Ureter (tissue), 1 donor: ENCODE measurements at regions not wholly inside any gene's neighbourhood (a gene's known extent, or its start where the extent isn't known, plus 50 kb on each side); places are given as distances from the start of the nearest gene placed in this dataset.
"Not testable (repeated sequence)": the region's sequence is repeated elsewhere in the genome, so short reads cannot be mapped to it uniquely, and the experiment has no call there.

Experiments used
- DNase-seq: peaks from one replicate; pipeline ENCODE4 v3.0.0-alpha.2; 2020; ENCODE audit warnings: low spot score
- donor health status: DM: yes; HTN: yes; CAD: no.

DNA sequence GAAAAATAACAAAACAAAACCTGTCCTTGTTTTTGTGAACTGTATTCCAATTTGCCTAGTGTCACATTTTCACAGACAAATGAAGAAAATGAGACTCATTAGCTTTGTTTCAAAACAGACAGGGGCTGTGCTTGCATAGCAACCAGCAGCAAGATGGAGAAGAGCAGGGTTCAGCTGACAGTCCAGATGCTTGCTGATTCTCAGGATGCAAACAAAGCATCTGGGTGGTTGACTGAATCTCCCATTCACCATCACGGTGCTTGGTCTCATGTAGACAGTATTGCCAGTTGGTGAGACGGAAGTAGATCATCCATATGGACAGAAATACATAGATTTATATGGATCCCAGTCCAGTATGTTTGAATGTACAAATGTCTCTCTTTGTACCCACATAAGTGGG, 326.8 kb downstream of the CCDC85A start:
- no peak for DNase-seq

GRCh38 chr2:56515399-56515798, 331.6 kb downstream of the CCDC85A start:
- no peak for DNase-seq

- no peak for DNase-seq
Observed at GRCh38 chr2:56519806-56520205, 336.0 kb downstream of the CCDC85A start.

- no peak for DNase-seq
Observed at GRCh38 chr2:56522605-56523089, 338.9 kb downstream of the CCDC85A start.

DNA sequence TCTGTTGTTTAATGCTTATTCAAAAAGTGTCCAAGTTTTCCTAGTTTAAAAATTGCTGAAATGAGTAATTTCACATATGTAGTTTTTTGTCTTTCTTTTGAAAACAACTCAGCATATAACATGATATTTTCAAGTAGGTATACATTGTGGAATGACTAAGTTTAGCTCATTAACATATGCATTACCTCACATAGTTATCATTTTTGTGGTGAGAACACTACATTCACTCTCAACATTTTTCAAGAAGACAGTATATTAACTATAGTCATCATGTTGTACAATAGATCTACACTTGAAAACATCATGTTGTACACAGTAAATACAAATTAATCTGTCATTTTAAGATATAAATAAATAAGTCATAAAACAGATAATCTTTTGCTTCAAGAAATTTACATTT, 340.0 kb downstream of the CCDC85A start:
- no peak for DNase-seq

DNA sequence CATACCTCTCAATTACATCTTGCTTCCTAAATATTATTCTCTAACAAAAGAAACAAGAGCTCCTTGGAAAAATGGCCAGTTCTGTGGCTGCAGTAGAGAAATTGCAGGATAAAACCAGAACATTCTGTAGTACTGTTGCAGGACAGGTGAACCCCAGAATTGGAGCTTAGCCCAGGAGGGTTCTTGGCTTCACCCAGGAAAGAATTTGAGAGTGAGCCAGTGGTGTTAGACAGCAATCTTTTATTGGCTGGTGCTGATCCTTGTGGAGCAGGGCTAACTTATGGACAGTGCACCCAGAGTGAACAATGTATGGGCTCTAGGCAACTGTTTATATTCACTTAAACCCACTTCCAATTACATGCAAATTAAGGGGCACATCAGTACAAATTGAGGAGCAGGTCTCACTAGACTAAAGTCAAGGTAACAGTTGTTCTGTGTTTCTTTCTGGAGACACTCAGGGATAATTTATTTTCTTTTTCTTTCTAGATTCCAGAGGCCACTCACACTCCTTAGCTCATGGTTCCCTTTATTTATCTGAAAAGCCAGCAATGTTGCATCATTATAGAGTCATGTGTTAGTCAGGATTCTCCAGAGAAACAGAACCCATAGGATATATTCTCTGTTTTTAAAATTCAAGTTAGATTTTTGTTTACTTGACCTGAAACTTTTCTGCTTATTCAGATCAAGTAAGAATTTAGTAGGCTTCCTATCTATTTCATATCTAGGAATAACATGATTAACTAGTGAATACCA, 348.1 kb downstream of the CCDC85A start:
- DNase-seq: no peak

- no peak for DNase-seq
Observed at GRCh38 chr2:56534321-56534720, 350.5 kb downstream of the CCDC85A start.

GRCh38 chr2:56537756-56538155, 354.0 kb downstream of the CCDC85A start:
- no peak for DNase-seq

- DNase-seq: no peak
Observed at GRCh38 chr2:56539618-56540017, 355.8 kb downstream of the CCDC85A start.

- DNase-seq: no peak
Observed at GRCh38 chr2:56540467-56540866, 356.7 kb downstream of the CCDC85A start.

GRCh38 chr2:56540916-56541315, 357.1 kb downstream of the CCDC85A start:
- no peak for DNase-seq

- DNase-seq: no peak
Observed at GRCh38 chr2:56542213-56542612, 358.4 kb downstream of the CCDC85A start.

DNA sequence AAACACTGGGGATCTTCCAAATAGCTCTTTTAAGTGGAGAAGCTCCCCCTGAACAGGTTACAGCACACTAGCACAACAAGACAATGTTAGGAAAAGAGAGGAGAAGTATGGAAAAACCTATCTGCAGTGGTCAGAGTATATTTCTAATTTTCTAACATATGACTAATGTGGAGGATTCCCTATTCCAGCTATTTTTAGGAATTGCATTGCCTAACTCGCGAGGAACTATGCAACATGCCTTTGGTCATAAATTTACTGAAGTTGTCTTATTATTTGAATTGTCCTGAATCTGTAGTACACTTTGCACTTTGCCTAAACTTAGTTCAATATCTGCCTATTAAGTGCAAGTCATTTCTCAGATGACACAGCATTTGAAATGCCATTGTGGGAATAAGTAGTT, 381.4 kb downstream of the CCDC85A start:
- no peak for DNase-seq

- no peak for DNase-seq
Observed at GRCh38 chr2:56571074-56571473, 387.3 kb downstream of the CCDC85A start.

GRCh38 chr2:56576001-56576400, 392.2 kb downstream of the CCDC85A start:
- DNase-seq: no peak

DNA sequence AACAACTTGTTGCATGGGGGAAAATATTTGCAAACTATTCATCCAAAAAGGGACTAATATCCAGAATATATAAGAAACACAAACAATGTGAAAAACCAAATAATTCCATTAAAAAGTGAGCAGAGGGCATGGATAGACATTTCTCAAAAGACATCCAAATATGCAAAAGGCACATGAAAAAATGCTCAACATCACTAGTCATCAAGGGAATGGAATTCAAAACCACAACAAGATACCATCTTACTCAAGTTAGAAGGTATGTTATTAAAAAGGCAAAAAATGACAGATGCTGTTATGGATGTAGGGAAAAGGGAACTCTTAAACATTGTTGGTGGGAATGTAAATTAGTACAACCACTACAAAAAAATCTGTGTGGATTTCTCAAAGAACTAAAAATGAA, 396.5 kb downstream of the CCDC85A start:
- no peak for DNase-seq

- no peak for DNase-seq
Observed at GRCh38 chr2:56582570-56582969, 398.8 kb downstream of the CCDC85A start.

GRCh38 chr2:56583796-56584315, 400.1 kb downstream of the CCDC85A start:
- no peak for DNase-seq

DNA sequence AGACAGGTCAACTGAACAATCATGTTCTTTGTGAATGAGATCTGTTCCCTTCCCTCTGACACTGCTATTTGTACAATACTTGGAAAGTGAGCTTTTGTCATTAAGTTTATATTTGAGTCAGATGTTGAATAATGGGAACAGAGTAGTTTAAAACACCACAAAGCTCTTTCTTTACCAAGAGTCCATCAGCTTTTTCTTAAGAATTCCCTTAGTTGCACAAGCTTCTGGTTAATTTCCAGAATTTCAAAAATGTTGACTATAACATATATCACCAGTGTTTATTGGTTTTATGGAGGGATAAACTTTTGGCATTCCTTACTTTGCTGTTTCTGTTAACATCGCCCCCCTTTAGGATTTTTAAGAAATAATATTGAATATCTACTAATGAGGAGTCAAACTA, 403.7 kb downstream of the CCDC85A start:
- no peak for DNase-seq

GRCh38 chr2:56589194-56589593, 405.4 kb downstream of the CCDC85A start:
- no peak for DNase-seq

DNA sequence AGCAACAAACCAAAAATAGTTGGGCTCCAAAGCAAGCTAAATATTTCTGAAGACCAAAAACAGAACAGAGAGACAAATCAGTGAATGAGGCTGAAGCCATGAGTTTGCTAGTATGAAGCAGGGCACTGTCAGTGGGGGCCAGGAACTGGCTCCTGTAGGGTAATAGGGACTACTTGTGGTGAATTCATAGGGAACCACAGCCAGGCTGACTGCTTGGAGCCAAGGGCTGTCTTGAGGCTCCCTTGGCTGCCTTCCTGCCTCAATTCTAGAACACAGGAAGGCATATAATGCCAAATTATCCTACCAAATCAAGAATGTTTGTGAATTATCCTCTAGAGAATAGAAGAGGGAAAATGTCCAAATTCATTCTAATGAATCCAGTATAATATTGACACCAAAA, 406.0 kb downstream of the CCDC85A start:
- DNase-seq: no peak

DNA sequence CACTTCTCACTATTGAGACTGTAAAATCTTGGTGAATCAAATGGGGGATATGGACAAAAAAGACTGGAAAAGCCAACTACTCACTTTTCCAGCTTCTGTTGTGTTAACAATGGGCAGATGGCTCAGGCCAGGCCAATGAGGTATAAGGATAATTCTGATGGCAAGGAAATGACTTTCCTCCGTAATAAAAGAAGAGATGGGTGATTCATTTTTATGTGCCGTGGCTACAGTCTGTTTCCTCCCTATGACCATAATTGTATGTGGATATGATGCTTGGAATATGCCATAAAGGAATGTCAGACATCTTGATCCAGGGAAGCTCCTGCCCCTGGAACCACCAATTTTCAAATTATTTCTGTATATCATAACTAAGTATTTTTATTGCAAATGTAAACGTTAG, 406.8 kb downstream of the CCDC85A start:
- DNase-seq: no peak

DNA sequence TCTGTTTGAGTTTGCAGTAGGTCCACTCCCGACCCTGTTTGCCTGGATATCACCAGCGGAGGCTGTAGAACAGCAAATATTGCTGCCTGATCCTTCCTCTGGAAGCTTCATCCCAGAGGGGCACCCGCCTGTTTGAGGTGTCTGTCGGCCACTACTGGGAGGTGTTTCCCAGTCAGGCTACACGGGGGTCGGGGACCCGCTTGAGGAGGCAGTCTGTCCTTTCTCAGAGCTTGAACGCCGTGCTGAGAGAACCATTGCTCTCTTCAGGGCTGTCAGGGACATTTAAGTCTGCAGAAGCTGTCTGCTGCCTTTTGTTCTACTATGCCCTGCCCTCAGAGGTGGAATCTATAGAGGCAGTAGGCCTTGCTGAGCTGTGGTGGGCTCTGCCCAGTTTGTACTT, 422.3 kb downstream of the CCDC85A start:
- DNase-seq: not testable (repeated sequence)

GRCh38 chr2:56613254-56613653, 429.5 kb downstream of the CCDC85A start:
- DNase-seq: no peak
